OCI-LY1 (cell line): ENCODE measurements at regions not wholly inside any gene's neighbourhood (a gene's known extent, or its start where the extent isn't known, plus 50 kb on each side); places are given as distances from the start of the nearest gene placed in this dataset.

Experiments used
- CTCF ChIP-seq: fragments of 200-600 bp; sonication (generic), shearing (Covaris generic); IDR thresholded peaks from 2 replicates; pipeline ENCODE4 v1.5.1; 2017; ENCODE audit warnings: mild to moderate bottlenecking, antibody characterized with exemption, low read length, moderate library complexity, mixed read lengths
- EZH2 ChIP-seq: fragments of 200-600 bp; sonication (generic), shearing (Covaris generic); IDR thresholded peaks from 2 replicates; pipeline ENCODE4 v1.8.0; 2017; ENCODE audit warnings: borderline replicate concordance, mixed run types, mild to moderate bottlenecking, antibody characterized with exemption, low read length, moderate library complexity, mixed read lengths

- no peak for TF ChIP-seq CTCF
- TF ChIP-seq EZH2 = no peak
Observed at GRCh38 chrX:85685843-85686242, 306.4 kb upstream of the POF1B start.
